Heart left ventricle (tissue), 16 donors: ENCODE measurements at regions not wholly inside any gene's neighbourhood (a gene's known extent, or its start where the extent isn't known, plus 50 kb on each side); places are given as distances from the start of the nearest gene placed in this dataset.

Experiments
- ATAC-seq, 4 donors: fragments of 200-7000 bp; cut with Tn5 transposase; one replicate each; pipeline ENCODE4 v1.9.1; 2020 to 2022; ENCODE audit warnings: moderate library complexity in 4 of 4, mild to moderate bottlenecking in 3 of 4, moderate number of reproducible peaks in 1 of 4
- DNase-seq, 5 donors: peaks; one replicate each; pipeline ENCODE4 v3.0.0-alpha.2; 2020
- H3K27ac ChIP-seq, 12 donors: fragments of 200-600 bp; sonication (generic) in 4 of 12; one replicate each; pipeline versions ENCODE4 v1.5.0 to v1.8.0; 2016 to 2022; ENCODE audit warnings: mild to moderate bottlenecking in 2 of 12
- H3K27me3 ChIP-seq, 9 donors: fragments of 200-600 bp; sonication (generic) in 2 of 9; one replicate each; pipeline versions ENCODE4 v1.5.1 to v1.8.0; 2016 to 2022; ENCODE audit warnings: mild to moderate bottlenecking in 3 of 9
- H3K36me3 ChIP-seq, 9 donors: fragments of 200-600 bp; sonication (generic) in 2 of 9; one replicate each; pipeline versions ENCODE4 v1.5.0 to v1.8.0; 2018 to 2022; ENCODE audit warnings: mild to moderate bottlenecking in 2 of 9
- H3K4me1 ChIP-seq, 12 donors: fragments of 200-600 bp; sonication (generic) in 4 of 12; one replicate each; pipeline versions ENCODE4 v1.5.0 to v1.8.0; 2016 to 2022; ENCODE audit warnings: mild to moderate bottlenecking in 3 of 12
- H3K4me3 ChIP-seq, 12 donors: fragments of 200-600 bp; sonication (generic) in 4 of 12; one replicate each; pipeline versions ENCODE4 v1.5.0 to v1.8.0; 2017 to 2022; ENCODE audit warnings: mild to moderate bottlenecking in 9 of 12, moderate library complexity in 4 of 12
- H3K9me3 ChIP-seq, 12 donors: fragments of 200-600 bp; sonication (generic) in 4 of 12; one replicate each; pipeline versions ENCODE4 v1.5.0 to v1.8.0; 2016 to 2022; ENCODE audit warnings: mild to moderate bottlenecking in 1 of 12
- POLR2A ChIP-seq, 2 donors: fragments of 450-650 bp; IDR thresholded peaks; one replicate each; pipeline ENCODE4 v1.6.1; 2017; ENCODE audit warnings: antibody characterized with exemption in 2 of 2, mild to moderate bottlenecking in 2 of 2, moderate library complexity in 2 of 2
- WGBS, 4 donors: extraction: QIAGEN DNeasy Blood & Tissue Kit in 2 of 4; methylation state at CpG; one replicate each; pipeline versions ENCODE4 v1.1.5 to v1.1.7; 2013 to 2018; 5-methylcytosine and 5-hydroxymethylcytosine counted together
- intact Hi-C, 10 donors: fragments of 100-400 bp; cut with DNase I; formaldehyde crosslinking; loops; one replicate each; pipeline versions ENCODE4 v1.11.1 to v1.14.2; 2022
- TF ChIP-seq, protein P1 (sequence below), 12 donors: fragments of 200-600 bp; sonication (generic) in 4 of 12; IDR thresholded peaks; one replicate each; pipeline versions ENCODE4 v1.5.0 to v1.8.0; 2018 to 2022; ENCODE audit warnings: antibody characterized with exemption in 12 of 12, mild to moderate bottlenecking in 5 of 12
- donor health status: ischemic (EF 13 %, LVEDD 7.1; RV severe dilation, severe dysfunction).
- donor health status: healthy with polysubstance abuse.
- donor health status: DM: no; HTN: yes; CAD: no.
- donor health status: DM: no; HTN: no; CAD: no.
- donor health status: ischemic (EF 25% LVEDD 6.9; RV normal size, moderate dysfunction).
- donor health status: ischemic (EF 25% LVEDD 5.7; RV mildly dilated, moderate dysfunction).
- donor health status: healthy.
- donor health status: DM: yes; HTN: yes; CAD: no.
- donor health status: ischemic (EF 35%, LVEDD 5.7; RV mildly dilated, moderate dysfunction).
- donor health status: nonischemic (EF 11% LVEDD 7.7; RV severe dilation, severe dysfunction).
- donor health status: DM: yes; HTN: yes; CAD: no.
- donor health status: PGD.
- donor health status: ischemic (EF 29% LVEDD 5.4; RV normal size, mild dysfunction).
- donor health status: nonischemic (EF 23%, LVEDD 6.1; RV moderate dilation, normal function).

DNA sequence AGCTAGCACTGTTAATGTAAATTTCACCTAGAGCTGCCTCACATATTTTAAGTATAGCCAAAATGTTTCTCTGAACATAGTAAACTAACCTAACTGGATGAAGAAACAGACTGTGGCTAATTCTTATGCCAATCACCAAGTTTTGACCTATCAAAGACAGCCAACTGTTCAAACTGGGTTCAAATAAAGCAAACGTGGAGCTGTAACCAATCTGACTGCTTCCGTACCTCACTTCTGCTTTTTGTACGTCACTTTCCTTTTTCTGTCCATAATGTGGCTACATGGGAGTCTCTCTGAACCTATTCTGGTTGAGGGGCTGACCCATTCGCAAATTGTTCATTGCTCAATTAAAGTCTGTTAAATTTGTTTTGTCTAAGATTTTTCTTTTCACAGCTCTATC lies 66.3 kb upstream of the ETV1 start:
- 87 to 96% (median 90%) methylated on average over 4 of the region's 4 CpGs for WGBS, 4 donors
- intact Hi-C loops: no loop called here
- ATAC-seq: no peak
- H3K4me1 ChIP-seq: no peaks in the 10 kb centered on the region
- DNase-seq: no peak
- no peaks in the 10 kb centered on the region for H3K27me3 ChIP-seq
- TF ChIP-seq, protein P1, sequence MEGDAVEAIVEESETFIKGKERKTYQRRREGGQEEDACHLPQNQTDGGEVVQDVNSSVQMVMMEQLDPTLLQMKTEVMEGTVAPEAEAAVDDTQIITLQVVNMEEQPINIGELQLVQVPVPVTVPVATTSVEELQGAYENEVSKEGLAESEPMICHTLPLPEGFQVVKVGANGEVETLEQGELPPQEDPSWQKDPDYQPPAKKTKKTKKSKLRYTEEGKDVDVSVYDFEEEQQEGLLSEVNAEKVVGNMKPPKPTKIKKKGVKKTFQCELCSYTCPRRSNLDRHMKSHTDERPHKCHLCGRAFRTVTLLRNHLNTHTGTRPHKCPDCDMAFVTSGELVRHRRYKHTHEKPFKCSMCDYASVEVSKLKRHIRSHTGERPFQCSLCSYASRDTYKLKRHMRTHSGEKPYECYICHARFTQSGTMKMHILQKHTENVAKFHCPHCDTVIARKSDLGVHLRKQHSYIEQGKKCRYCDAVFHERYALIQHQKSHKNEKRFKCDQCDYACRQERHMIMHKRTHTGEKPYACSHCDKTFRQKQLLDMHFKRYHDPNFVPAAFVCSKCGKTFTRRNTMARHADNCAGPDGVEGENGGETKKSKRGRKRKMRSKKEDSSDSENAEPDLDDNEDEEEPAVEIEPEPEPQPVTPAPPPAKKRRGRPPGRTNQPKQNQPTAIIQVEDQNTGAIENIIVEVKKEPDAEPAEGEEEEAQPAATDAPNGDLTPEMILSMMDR (IDR thresholded peaks at IDR 0.05): no peak
- TF ChIP-seq POLR2A (IDR thresholded peaks at IDR 0.05): no peak
- no peak overlapping the region for H3K27ac ChIP-seq
- no peaks in the 10 kb centered on the region for H3K9me3 ChIP-seq
- no peak overlapping the region for H3K4me3 ChIP-seq
- no peaks in the 10 kb centered on the region for H3K36me3 ChIP-seq

DNA sequence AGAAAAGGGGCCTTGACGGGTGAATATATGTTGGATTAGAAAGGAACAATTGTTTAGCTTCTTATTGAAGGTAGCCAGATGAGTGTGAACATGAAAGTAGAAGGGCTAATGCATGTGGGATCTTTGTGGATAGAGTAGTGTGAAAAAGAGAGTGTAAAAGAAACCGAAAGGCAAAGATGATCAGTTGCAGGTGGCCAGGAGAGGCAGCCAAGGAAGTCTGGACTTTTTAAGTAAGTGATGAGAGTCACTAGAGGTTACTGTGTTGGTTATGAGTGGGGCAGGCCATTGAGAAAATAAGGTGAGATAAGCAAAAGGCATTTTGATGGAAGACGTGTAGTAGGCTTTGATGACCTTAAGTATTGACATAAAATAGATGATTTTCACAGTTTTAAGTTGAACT lies 64.7 kb upstream of the ETV1 start:
- Histone ChIP-seq H3K27me3 (no peaks in the 10 kb centered on the region), H3K36me3 (no peaks in the 10 kb centered on the region), H3K9me3 (no peaks in the 10 kb centered on the region), H3K4me3 (no peak overlapping the region), H3K27ac (no peak overlapping the region), H3K4me1 (no peaks in the 10 kb centered on the region)
- TF ChIP-seq, protein P1 (IDR thresholded peaks at IDR 0.05): no peak
- no peak for TF ChIP-seq POLR2A (IDR thresholded peaks at IDR 0.05)
- no peak for DNase-seq
- intact Hi-C loops: no loop called here
- no peak for ATAC-seq
- 52 to 70% (median 60%) methylated on average over 3 of the region's 3 CpGs for WGBS, 4 donors

DNA sequence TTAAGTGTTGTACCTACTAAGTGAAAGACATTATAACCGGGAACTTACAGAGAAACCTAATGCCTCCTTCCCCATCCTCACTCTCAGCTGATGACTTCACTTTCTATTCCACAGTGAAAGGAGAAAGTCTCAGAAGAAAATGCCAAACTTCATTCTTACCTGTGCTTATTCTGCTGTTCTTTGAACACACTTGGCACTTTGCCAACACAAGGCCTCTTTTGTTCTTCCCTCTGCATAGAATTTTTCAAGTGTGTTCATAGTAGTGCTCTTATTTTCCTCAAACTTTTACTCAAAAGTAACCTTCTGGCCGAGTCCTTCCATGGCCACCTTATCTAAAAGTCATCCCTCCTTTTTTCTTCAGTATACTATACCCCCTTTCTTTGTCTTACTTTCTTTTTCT lies 59.4 kb upstream of the ETV1 start:
- no peak for DNase-seq
- Histone ChIP-seq H3K36me3 (no peaks in the 10 kb centered on the region), H3K27ac (no peak overlapping the region), H3K4me3 (no peak overlapping the region), H3K4me1 (no peaks in the 10 kb centered on the region), H3K9me3 (peaks cover 0 to 8% (median 0%) of the 10 kb centered on the region in 12 donors), H3K27me3 (no peaks in the 10 kb centered on the region)
- 66 to 96% (median 93%) methylated on average over 2 of the region's 2 CpGs for WGBS, 4 donors
- TF ChIP-seq POLR2A (IDR thresholded peaks at IDR 0.05): no peak
- TF ChIP-seq, protein P1 (IDR thresholded peaks at IDR 0.05): no peak
- ATAC-seq: no peak
- intact Hi-C loops: no loop called here

DNA sequence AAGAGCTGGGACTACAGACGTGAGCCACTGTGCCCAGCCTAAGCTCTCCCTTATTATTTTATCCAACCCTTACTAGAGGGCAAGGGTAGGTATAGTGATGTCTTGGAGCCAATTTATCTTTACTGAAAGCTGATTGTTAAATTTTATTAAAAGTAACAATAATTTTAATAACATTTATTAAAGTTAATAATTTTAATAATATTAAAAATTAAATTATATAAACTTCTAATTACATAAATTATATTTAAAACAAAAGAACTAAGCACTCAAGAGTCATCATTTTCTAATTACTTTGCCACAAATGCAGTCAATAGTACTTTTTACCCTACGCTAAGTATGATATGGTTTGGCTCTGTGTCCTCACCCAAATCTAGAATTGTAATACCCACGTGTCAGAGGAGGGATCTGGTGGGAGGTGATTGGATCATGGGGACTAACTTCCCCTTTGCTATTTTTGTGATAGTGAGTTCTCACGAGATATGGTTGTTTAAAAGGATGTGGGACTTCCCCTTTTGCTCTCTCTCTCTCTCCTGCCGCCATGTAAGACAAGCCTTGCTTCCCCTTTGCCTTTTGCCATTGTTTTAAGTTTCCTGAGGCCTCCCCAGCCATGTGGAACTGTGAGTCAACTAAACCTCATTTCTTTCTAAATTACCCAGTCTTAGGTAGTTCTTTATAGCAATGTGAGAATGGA lies 58.4 kb upstream of the ETV1 start:
- intact Hi-C loops: no loop called here
- TF ChIP-seq POLR2A (IDR thresholded peaks at IDR 0.05): no peak
- TF ChIP-seq, protein P1 (IDR thresholded peaks at IDR 0.05): no peak
- WGBS, 4 donors: 63 to 70% (median 66%) methylated on average over 5 of the region's 5 CpGs
- Histone ChIP-seq H3K9me3 (peaks cover 0 to 10% (median 0%) of the 10 kb centered on the region in 12 donors), H3K36me3 (no peaks in the 10 kb centered on the region), H3K27me3 (no peaks in the 10 kb centered on the region), H3K4me3 (no peak overlapping the region), H3K4me1 (no peaks in the 10 kb centered on the region), H3K27ac (no peak overlapping the region)
- DNase-seq (no peak), ATAC-seq (no peak)
